Fibroblast of skin of right quadriceps (primary cell): ENCODE measurements at regions not wholly inside any gene's neighbourhood (a gene's known extent, or its start where the extent isn't known, plus 50 kb on each side); places are given as distances from the start of the nearest gene placed in this dataset.
A peak's percentile ranks its signal among the peaks of the same experiment; 100 is the strongest.
"Not testable (repeated sequence)": the region's sequence is repeated elsewhere in the genome, so short reads cannot be mapped to it uniquely, and the experiment has no call there.

Experiments used
- DNase-seq: peaks from one replicate; pipeline ENCODE4 v3.0.0-alpha.2; 2013

DNA sequence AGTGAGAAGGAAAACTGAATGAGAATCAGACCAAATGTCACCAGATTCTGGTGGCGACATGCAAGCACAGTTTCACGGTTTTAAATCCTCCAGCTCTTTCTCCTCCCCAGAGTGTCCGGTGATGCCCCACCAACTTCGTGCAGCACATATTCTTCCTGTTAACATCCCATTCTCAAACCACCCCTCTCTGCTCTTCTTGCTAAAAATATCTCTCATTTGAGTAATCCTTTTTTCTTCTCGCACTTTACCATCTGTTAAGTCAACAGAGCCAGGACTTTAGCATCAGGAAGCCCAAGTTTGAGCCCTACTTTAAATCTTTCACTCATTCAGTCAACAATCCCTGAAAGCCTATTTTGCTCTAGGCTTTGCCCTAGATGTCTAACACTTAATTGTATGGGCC lies 68.2 kb upstream of the VGLL4 start:
- peak; percentile 28 for DNase-seq

DNA sequence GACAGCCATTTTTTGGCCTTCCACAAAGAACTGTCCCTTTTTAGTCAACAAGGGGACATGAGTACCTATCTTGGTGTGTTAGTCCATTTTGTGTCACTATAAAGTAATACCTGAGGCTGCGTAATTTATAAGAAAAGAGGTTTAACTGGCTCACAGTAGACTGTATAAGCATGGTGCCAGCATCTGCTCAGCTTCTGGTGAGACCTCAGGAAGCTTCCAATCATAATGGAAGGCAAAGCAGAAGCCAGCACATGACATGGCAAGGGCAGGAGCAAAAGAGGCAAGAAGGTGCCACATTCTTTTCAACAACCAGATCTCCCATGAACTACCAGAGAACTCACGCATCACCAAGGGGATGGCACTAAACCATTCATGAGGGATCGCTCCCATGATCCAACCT lies 66.1 kb upstream of the VGLL4 start:
- DNase-seq: no peak

DNA sequence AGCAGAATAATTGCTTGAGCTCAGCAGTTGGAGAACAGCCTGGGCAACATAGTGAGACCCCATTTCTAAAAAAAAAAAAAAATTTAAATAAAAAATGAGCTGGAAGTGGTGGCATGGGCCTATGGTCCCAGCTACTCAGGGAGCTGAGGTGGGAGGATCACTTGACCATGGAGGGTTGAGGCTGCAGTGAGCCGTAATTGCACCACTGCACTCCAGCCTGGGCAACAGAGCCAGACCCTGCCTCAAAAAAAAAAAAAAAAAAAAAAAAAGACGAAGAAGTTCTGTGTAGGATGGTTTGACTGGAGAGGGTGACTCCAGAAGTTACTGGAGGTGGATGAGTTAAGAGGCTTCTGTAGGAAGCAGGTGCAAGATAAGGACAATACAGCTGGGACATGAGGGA lies 63.4 kb upstream of the VGLL4 start:
- DNase-seq: not testable (repeated sequence)

DNA sequence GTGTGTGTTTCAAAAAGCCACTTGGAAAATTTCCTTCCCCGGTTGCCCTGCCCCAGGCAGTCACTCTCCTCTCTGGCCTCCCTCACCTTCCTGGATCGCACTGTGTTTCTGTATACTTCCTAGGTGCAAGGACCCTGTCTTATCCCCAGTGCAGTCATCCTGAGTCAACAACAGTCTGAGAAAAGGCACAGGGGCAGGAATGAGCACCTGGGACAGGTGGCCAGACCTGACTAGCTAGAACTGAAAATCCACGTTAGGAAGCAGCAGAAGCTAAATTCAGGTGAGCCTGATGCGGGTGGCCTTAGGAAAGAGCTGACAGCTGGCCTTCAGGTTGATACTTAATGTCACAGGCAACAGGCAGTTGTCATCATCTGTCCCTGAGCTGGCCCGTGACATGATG lies 62.9 kb upstream of the VGLL4 start:
- no peak for DNase-seq

DNA sequence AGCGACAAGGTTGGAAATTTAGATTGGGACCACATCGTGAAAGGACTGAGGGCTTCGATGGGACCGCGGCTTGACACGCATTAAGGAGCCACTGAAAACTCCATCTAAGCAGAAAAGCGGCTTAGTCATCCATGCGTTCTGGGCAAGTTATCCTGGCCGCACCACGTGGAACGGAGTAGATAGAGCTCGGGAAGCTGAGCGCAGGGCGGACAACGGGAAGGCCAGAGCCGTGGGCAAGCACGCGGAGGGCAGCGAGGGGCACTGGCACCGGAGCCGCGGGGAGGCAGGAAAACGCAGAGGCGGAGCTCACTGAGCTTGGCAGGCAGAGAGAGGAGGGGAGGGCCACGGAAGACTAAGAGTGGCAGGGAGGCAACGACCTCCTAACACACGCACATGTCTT lies 61.3 kb upstream of the VGLL4 start:
- DNase-seq: no peak

DNA sequence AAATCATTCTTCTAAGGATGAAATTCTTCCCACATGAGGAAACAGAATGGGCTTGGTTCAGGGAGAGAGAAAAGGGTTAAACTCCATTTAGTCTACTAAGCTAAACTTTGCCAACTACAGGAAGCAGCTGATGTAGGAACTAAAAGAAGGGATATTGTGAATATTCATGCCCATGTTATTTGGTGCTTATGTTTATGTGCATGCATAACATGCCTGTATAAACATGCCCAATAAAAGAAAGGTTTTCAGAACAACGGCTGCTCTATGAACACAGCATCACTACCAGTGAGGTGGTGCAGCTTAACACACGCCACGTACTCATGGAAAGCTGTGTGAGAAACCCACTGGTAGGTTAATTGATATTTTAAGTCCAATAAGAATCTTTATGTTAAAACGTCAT lies 59.4 kb upstream of the VGLL4 start:
- DNase-seq: no peak

DNA sequence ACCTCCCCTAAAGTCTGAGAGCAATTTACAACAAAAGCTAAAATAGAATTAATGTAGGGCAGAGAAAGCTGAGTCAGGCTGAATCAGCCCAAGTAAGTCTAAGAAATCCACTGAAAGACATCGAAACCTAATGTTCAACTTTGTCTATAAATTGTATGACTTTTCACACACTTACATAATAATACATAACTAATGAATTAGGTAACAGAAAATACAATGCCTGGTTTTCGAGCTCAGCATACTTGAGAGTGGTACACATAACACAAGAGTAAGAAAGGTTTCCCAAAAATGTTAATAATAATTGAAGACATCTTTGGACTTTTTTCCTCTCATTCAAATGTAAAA lies 55.3 kb upstream of the VGLL4 start:
- peak; percentile 88 for DNase-seq

DNA sequence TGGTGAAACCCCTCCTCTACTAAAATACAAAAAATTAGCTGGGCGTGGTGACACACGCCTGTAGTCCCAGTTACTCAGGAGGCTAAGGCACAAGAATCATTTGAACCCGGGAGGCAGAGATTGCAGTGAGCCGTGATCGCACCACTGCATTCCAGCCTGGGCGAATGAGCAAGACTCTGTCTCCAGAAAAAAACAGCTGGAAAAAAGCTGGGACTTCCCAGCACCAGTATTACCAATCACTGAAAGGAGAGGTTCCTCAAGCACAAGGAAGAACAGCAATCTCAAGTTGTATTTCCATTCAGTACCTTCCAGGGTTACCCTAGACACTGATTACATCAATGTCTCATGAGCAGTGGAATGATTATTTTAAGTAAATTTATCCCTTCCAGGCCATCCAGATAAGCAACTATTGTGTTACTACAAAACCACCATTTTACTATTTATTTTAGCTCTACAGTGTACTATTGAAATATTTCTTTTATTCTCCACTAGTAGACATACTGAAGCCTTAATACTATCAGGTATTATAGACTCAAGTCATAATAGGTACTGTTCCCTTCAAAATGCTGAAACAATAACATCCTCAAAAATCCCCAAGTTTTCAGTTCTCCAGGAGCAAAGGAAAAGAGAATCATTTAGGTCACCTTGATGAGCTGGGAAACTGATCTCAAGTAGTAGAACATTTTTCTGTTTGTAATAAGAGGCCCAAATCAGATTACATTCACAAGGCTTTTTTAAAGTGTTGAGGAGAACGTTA lies 54.8 kb upstream of the VGLL4 start:
- no peak for DNase-seq

DNA sequence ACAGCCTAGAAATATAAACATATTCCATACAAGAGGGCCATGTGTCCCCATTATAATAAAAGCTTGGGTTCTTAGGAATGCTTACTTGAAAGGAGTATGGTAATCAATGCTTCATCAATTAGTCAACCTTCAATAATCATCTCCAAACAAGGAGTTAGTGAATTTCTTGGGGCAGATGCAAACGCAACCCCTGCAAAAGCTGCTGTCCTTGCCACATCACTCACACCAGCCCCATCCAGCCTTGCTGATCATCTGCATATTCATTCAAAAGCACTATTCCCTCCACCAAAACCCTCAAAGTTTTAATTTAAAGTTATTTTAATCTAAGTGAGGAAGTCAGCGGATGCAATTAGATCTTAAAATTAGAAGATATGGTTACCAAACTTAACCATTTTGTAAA lies 54.0 kb upstream of the VGLL4 start:
- DNase-seq: no peak

DNA sequence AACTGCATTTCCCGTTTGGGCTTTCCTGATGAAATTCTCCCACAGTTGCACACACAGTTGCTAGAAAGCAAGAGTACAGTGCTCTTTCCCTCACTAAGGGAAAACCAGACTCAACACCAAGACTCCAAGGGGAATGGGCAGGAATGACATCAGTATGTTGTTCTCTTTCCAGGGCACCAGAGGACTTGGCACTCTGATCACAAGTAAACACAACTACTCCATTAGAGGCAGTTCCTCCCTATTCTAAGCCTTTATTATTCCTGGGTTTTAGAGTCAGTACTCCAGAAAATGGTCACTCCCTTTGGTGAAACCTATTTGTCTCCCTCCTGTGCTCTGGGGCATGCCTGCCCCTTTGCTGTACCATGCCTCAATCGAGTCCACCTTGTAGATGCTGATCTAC lies 52.3 kb upstream of the VGLL4 start:
- no peak for DNase-seq
